B cell (primary cell): ENCODE measurements at regions not wholly inside any gene's neighbourhood (a gene's known extent, or its start where the extent isn't known, plus 50 kb on each side); places are given as distances from the start of the nearest gene placed in this dataset.

ENCODE experiments used
- CTCF ChIP-seq: fragments of 200-600 bp; IDR thresholded peaks from one replicate; pipeline ENCODE4 v1.8.0; 2022; ENCODE audit warnings: antibody characterized with exemption, mild to moderate bottlenecking
- EZH2 ChIP-seq: IDR thresholded peaks from 2 replicates; pipeline ENCODE4 v1.6.1; 2012; ENCODE audit warnings: borderline replicate concordance, low read depth, mild to moderate bottlenecking, moderate library complexity, low read length; ENCODE audit not compliant: insufficient read depth, poor library complexity, severe bottlenecking

GRCh38 chr11:36874291-36874690 is 276.3 kb upstream of the RAG2 start:
- TF ChIP-seq CTCF (no peak), EZH2 (no peak)
